Ectodermal cell (in vitro differentiated cells): ENCODE measurements at regions not wholly inside any gene's neighbourhood (a gene's known extent, or its start where the extent isn't known, plus 50 kb on each side); places are given as distances from the start of the nearest gene placed in this dataset.
"Not testable (repeated sequence)": the region's sequence is repeated elsewhere in the genome, so short reads cannot be mapped to it uniquely, and the experiment has no call there.

Experiments
- H3K27ac ChIP-seq: 2 replicates; pipeline ENCODE4 v1.7.0; 2013; ENCODE audit warnings: mild to moderate bottlenecking, low read depth, low read length; ENCODE audit not compliant: insufficient read depth, poor library complexity, severe bottlenecking
- H3K27me3 ChIP-seq: 2 replicates; pipeline ENCODE4 v1.7.0; 2013; ENCODE audit warnings: mild to moderate bottlenecking, low read length; ENCODE audit not compliant: insufficient read depth, control insufficient read depth, poor library complexity, severe bottlenecking
- H3K36me3 ChIP-seq: one replicate; pipeline ENCODE4 v1.7.0; 2013; ENCODE audit warnings: low read length; ENCODE audit not compliant: control insufficient read depth, insufficient read depth
- H3K4me1 ChIP-seq: one replicate; pipeline ENCODE4 v1.7.0; 2013; ENCODE audit warnings: low read length; ENCODE audit not compliant: control insufficient read depth, insufficient read depth
- H3K4me3 ChIP-seq: 2 replicates; pipeline ENCODE4 v1.7.0; 2013; ENCODE audit warnings: low read depth, low read length, control low read depth; ENCODE audit not compliant: insufficient read depth
- H3K9me3 ChIP-seq: 2 replicates; pipeline ENCODE4 v1.7.0; 2013; ENCODE audit warnings: mild to moderate bottlenecking, low read length, moderate library complexity; ENCODE audit not compliant: control insufficient read depth
- WGBS, 2 experiments: methylation state at CpG; one replicate each; pipeline ENCODE4 v1.1.7; 2013; ENCODE audit warnings: missing lambda C conversion rate in 2 of 2; 5-methylcytosine and 5-hydroxymethylcytosine counted together

- no peaks in the 10 kb centered on the region for H3K36me3 ChIP-seq
- WGBS, 2 experiments: 85 to 92% methylated on average over 2 to 4 of the region's 4 CpGs
- H3K27me3 ChIP-seq: no peaks in the 10 kb centered on the region
Measured at GRCh38 chr2:147595200-147595599, 249.6 kb upstream of the ACVR2A start.

GRCh38 chr2:147594038-147594437 is 250.8 kb upstream of the ACVR2A start:
- no peaks in the 10 kb centered on the region for H3K36me3 ChIP-seq

More at GRCh38 chr2:147595200-147595599, 249.6 kb upstream of the ACVR2A start:
- Histone ChIP-seq H3K4me1 (no peaks in the 10 kb centered on the region), H3K9me3 (no peaks in the 10 kb centered on the region), H3K27ac (no peak overlapping the region), H3K4me3 (no peak overlapping the region)

GRCh38 chr2:147592784-147593183 is 252.0 kb upstream of the ACVR2A start:
- not testable (repeated sequence) for H3K27ac ChIP-seq, H3K4me1 ChIP-seq, H3K4me3 ChIP-seq, H3K9me3 ChIP-seq, H3K27me3 ChIP-seq, H3K36me3 ChIP-seq
- 95% methylated on average over 2 of the region's 2 CpGs for WGBS, 2 experiments

More at GRCh38 chr2:147594038-147594437, 250.8 kb upstream of the ACVR2A start:
- 87 to 90% methylated on average over 3 of the region's 3 CpGs for WGBS, 2 experiments
- H3K9me3 ChIP-seq: no peaks in the 10 kb centered on the region
- no peak overlapping the region for H3K4me3 ChIP-seq
- H3K27ac ChIP-seq: no peak overlapping the region
- H3K4me1 ChIP-seq: no peaks in the 10 kb centered on the region
- H3K27me3 ChIP-seq: no peaks in the 10 kb centered on the region

- H3K27me3 ChIP-seq: no peaks in the 10 kb centered on the region
- H3K4me3 ChIP-seq: no peak overlapping the region
- H3K27ac ChIP-seq: no peak overlapping the region
- no peaks in the 10 kb centered on the region for H3K9me3 ChIP-seq
- H3K4me1 ChIP-seq: no peaks in the 10 kb centered on the region
- WGBS, 2 experiments: 75 to 86% methylated on average over 1 of the region's 1 CpG
- H3K36me3 ChIP-seq: no peaks in the 10 kb centered on the region
Measured at GRCh38 chr2:147589127-147589526, 255.7 kb upstream of the ACVR2A start.

GRCh38 chr2:147588191-147588590 is 256.6 kb upstream of the ACVR2A start:
- H3K27me3 ChIP-seq: no peaks in the 10 kb centered on the region
- 83 to 100% methylated on average over 2 of the region's 2 CpGs for WGBS, 2 experiments
- H3K9me3 ChIP-seq: no peaks in the 10 kb centered on the region
- H3K4me1 ChIP-seq: no peaks in the 10 kb centered on the region
- H3K4me3 ChIP-seq: no peak overlapping the region
- H3K27ac ChIP-seq: no peak overlapping the region
- no peaks in the 10 kb centered on the region for H3K36me3 ChIP-seq

GRCh38 chr2:147578529-147578928 is 266.3 kb upstream of the ACVR2A start:
- H3K4me1 ChIP-seq: no peaks in the 10 kb centered on the region
- H3K27ac ChIP-seq: no peak overlapping the region
- H3K27me3 ChIP-seq: no peaks in the 10 kb centered on the region
- WGBS, 2 experiments: 90% methylated on average over 3 of the region's 3 CpGs
- no peaks in the 10 kb centered on the region for H3K36me3 ChIP-seq
- H3K9me3 ChIP-seq: no peaks in the 10 kb centered on the region
- H3K4me3 ChIP-seq: no peak overlapping the region

GRCh38 chr2:147577998-147578380 is 266.8 kb upstream of the ACVR2A start:
- no peak overlapping the region for H3K4me3 ChIP-seq
- WGBS, 2 experiments: 93 to 100% methylated on average over 2 of the region's 2 CpGs
- no peaks in the 10 kb centered on the region for H3K4me1 ChIP-seq
- no peaks in the 10 kb centered on the region for H3K9me3 ChIP-seq
- H3K27me3 ChIP-seq: no peaks in the 10 kb centered on the region
- no peak overlapping the region for H3K27ac ChIP-seq
- no peaks in the 10 kb centered on the region for H3K36me3 ChIP-seq

GRCh38 chr2:147577323-147577997 is 267.4 kb upstream of the ACVR2A start:
- Histone ChIP-seq H3K36me3 (no peaks in the 10 kb centered on the region), H3K4me3 (no peak overlapping the region), H3K9me3 (no peaks in the 10 kb centered on the region), H3K4me1 (no peaks in the 10 kb centered on the region), H3K27me3 (no peaks in the 10 kb centered on the region), H3K27ac (no peak overlapping the region)
- WGBS, 2 experiments: 94 to 96% methylated on average over 7 of the region's 8 CpGs

GRCh38 chr2:147575106-147575505 is 269.7 kb upstream of the ACVR2A start:
- Histone ChIP-seq H3K4me3 (no peak overlapping the region), H3K27me3 (no peaks in the 10 kb centered on the region), H3K36me3 (no peaks in the 10 kb centered on the region), H3K27ac (no peak overlapping the region), H3K4me1 (no peaks in the 10 kb centered on the region), H3K9me3 (no peaks in the 10 kb centered on the region)
- WGBS, 2 experiments: 96 to 100% methylated on average over 1 to 3 of the region's 3 CpGs

GRCh38 chr2:147572622-147573021 is 272.2 kb upstream of the ACVR2A start:
- H3K9me3 ChIP-seq: no peaks in the 10 kb centered on the region
- no peaks in the 10 kb centered on the region for H3K36me3 ChIP-seq
- no peaks in the 10 kb centered on the region for H3K27me3 ChIP-seq
- H3K4me3 ChIP-seq: no peak overlapping the region
- H3K27ac ChIP-seq: no peak overlapping the region
- no peaks in the 10 kb centered on the region for H3K4me1 ChIP-seq
- 90 to 94% methylated on average over 2 of the region's 2 CpGs for WGBS, 2 experiments

- no peaks in the 10 kb centered on the region for H3K9me3 ChIP-seq
- WGBS, 2 experiments: 93% methylated on average over 3 of the region's 3 CpGs
- no peaks in the 10 kb centered on the region for H3K36me3 ChIP-seq
- no peak overlapping the region for H3K4me3 ChIP-seq
- no peaks in the 10 kb centered on the region for H3K27me3 ChIP-seq
- no peaks in the 10 kb centered on the region for H3K4me1 ChIP-seq
- no peak overlapping the region for H3K27ac ChIP-seq
Measured at GRCh38 chr2:147569426-147569825, 275.4 kb upstream of the ACVR2A start.
